ENCODE measurements at regions not wholly inside any gene's neighbourhood (a gene's known extent, or its start where the extent isn't known, plus 50 kb on each side); places are given as distances from the start of the nearest gene placed in this dataset.

GRCh38 chr11:70757241-70757640 is 358.9 kb downstream of the CTTN start:
- no peak for DNase-seq (ENCODE audit: low read depth in 1 of 2, low spot score in 1 of 2)

GRCh38 chr11:70758206-70758605 is 359.9 kb downstream of the CTTN start:
- DNase-seq (ENCODE audit: low read depth in 1 of 2, low spot score in 1 of 2), result no peak

GRCh38 chr11:70759846-70760245 is 361.5 kb downstream of the CTTN start:
- no peak for DNase-seq (ENCODE audit: low read depth in 1 of 2, low spot score in 1 of 2)

GRCh38 chr11:70760416-70761020 is 362.2 kb downstream of the CTTN start:
- DNase-seq (ENCODE audit: low read depth in 1 of 2, low spot score in 1 of 2), result no peak

GRCh38 chr11:70761094-70761907 is 363.0 kb downstream of the CTTN start:
- DNase-seq (ENCODE audit: low read depth in 1 of 2, low spot score in 1 of 2), result no peak

- DNase-seq (ENCODE audit: low read depth in 1 of 2, low spot score in 1 of 2), result no peak
Observed at GRCh38 chr11:70761908-70762337, 363.6 kb downstream of the CTTN start.

- DNase-seq (ENCODE audit: low read depth in 1 of 2, low spot score in 1 of 2), result no peak
Observed at GRCh38 chr11:70762810-70763209, 364.5 kb downstream of the CTTN start.

GRCh38 chr11:70763606-70764005 is 365.3 kb downstream of the CTTN start:
- no peak for DNase-seq (ENCODE audit: low read depth in 1 of 2, low spot score in 1 of 2)

- DNase-seq (ENCODE audit: low read depth in 1 of 2, low spot score in 1 of 2), result no peak
Observed at GRCh38 chr11:70764356-70764905, 366.1 kb downstream of the CTTN start.

- no peak for DNase-seq (ENCODE audit: low read depth in 1 of 2, low spot score in 1 of 2)
Observed at GRCh38 chr11:70766901-70767300, 368.6 kb downstream of the CTTN start.

- DNase-seq (ENCODE audit: low read depth in 1 of 2, low spot score in 1 of 2), result no peak
Observed at GRCh38 chr11:70768346-70769095, 370.2 kb downstream of the CTTN start.

- DNase-seq (ENCODE audit: low read depth in 1 of 2, low spot score in 1 of 2), result no peak
Observed at GRCh38 chr11:70769106-70769505, 370.8 kb downstream of the CTTN start.

- DNase-seq (ENCODE audit: low read depth in 1 of 2, low spot score in 1 of 2), result no peak
Observed at GRCh38 chr11:70769521-70769920, 371.2 kb downstream of the CTTN start.

GRCh38 chr11:70771099-70771885 is 373.0 kb downstream of the CTTN start:
- DNase-seq (ENCODE audit: low read depth in 1 of 2, low spot score in 1 of 2), result no peak

GRCh38 chr11:70772950-70773349 is 374.6 kb downstream of the CTTN start:
- DNase-seq (ENCODE audit: low read depth in 1 of 2, low spot score in 1 of 2), result no peak

GRCh38 chr11:70775386-70776075 is 377.2 kb downstream of the CTTN start:
- DNase-seq (ENCODE audit: low read depth in 1 of 2, low spot score in 1 of 2), result no peak

- DNase-seq (ENCODE audit: low read depth in 1 of 2, low spot score in 1 of 2), result no peak
Observed at GRCh38 chr11:70776914-70777532, 378.7 kb downstream of the CTTN start.

GRCh38 chr11:70778883-70779282 is 380.6 kb downstream of the CTTN start:
- no peak for DNase-seq (ENCODE audit: low read depth in 1 of 2, low spot score in 1 of 2)

GRCh38 chr11:70779433-70780245 is 381.3 kb downstream of the CTTN start:
- no peak for DNase-seq (ENCODE audit: low read depth in 1 of 2, low spot score in 1 of 2)
